Right lobe of liver (tissue), 4 donors: ENCODE measurements at regions not wholly inside any gene's neighbourhood (a gene's known extent, or its start where the extent isn't known, plus 50 kb on each side); places are given as distances from the start of the nearest gene placed in this dataset.

ENCODE experiments used
- POLR2A ChIP-seq: fragments of 450-650 bp; IDR thresholded peaks from one replicate; pipeline ENCODE4 v1.6.1; 2017; ENCODE audit warnings: antibody characterized with exemption, mild to moderate bottlenecking
- TF ChIP-seq, protein P1 (sequence below), 4 donors: fragments of 200-600 bp in 3 of 4; fragments of 450-650 bp in 1 of 4; IDR thresholded peaks; one replicate each; pipeline versions ENCODE4 v1.5.1 to v1.8.0; 2016 to 2022; ENCODE audit warnings: antibody characterized with exemption in 4 of 4, mild to moderate bottlenecking in 2 of 4
- donor health status: DM: no; HTN: no; CAD: no.
- donor health status: DM: no; HTN: no; CAD: no.
- donor health status: DM: no; HTN: yes; CAD: no.

DNA sequence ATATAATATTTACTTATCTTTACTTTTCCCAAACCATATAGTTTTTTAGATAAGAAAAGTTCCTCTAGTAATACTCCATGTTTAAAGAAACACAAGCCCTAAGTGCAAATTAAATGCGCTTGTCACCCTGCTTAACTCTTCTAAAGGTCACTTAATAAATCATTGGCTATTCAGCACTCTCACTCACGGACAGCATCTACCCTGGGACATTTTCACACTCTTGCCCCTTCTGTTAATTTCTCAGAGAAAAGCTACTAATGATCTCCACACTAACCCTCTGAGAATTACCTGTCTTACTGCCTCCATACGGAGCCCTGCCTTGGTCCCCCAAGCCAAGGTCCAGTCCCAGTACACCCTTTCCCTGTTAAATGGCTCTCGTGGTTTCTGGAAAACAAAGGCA is 102.2 kb downstream of the NRN1 start:
- TF ChIP-seq, protein P1, sequence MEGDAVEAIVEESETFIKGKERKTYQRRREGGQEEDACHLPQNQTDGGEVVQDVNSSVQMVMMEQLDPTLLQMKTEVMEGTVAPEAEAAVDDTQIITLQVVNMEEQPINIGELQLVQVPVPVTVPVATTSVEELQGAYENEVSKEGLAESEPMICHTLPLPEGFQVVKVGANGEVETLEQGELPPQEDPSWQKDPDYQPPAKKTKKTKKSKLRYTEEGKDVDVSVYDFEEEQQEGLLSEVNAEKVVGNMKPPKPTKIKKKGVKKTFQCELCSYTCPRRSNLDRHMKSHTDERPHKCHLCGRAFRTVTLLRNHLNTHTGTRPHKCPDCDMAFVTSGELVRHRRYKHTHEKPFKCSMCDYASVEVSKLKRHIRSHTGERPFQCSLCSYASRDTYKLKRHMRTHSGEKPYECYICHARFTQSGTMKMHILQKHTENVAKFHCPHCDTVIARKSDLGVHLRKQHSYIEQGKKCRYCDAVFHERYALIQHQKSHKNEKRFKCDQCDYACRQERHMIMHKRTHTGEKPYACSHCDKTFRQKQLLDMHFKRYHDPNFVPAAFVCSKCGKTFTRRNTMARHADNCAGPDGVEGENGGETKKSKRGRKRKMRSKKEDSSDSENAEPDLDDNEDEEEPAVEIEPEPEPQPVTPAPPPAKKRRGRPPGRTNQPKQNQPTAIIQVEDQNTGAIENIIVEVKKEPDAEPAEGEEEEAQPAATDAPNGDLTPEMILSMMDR (IDR thresholded peaks at IDR 0.05): no peak
- no peak for TF ChIP-seq POLR2A
